NOMO-1 treated with DMSO at 0.1 percent for 48 hours (cell line): ENCODE measurements at regions not wholly inside any gene's neighbourhood (a gene's known extent, or its start where the extent isn't known, plus 50 kb on each side); places are given as distances from the start of the nearest gene placed in this dataset.

Experiments used
- DNase-seq: peaks from one replicate; lab custom pipeline; 2025; ENCODE audit not compliant: unreplicated experiment; lab: John Stamatoyannopoulos, UW

DNA sequence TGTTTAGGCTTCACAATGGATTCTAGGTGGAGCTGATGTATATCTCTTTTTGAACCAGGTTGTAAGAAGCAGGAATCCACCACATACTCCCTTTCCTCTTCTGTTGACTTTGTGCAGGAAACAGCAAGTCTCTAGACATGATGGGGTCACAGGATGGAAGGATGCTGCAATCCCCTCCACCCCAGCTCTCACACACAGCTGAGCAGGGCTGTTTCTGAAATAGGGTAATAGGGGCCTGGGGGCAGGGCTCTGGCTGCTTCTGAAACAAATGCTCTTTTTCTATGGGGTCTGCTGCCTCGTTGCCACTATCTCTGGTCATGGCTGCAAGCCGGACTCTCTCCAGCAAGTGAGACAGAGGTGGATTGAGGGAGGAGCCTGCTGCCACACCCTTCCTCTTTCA, 148.9 kb downstream of the SOX11 start:
- no peak for DNase-seq

DNA sequence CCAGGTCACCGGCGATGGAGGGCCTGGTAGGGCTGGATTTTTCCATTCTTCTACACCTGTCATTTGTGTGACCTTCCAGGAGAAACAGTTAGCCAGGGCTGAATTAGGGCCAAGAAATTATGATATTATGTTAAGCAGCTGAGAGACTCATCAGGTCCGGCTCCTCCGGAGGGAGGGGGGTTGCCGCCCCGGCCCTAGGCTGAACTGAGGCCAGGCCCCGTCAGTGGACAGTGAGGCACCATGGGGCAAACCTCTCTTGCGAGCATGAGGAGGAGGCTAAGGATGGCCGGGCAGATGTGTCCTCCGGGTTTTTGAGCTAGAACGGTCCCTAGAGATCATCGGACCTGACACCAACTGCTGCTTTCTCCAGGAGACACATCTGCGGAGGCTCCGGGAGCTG, 150.1 kb downstream of the SOX11 start:
- DNase-seq = no peak

DNA sequence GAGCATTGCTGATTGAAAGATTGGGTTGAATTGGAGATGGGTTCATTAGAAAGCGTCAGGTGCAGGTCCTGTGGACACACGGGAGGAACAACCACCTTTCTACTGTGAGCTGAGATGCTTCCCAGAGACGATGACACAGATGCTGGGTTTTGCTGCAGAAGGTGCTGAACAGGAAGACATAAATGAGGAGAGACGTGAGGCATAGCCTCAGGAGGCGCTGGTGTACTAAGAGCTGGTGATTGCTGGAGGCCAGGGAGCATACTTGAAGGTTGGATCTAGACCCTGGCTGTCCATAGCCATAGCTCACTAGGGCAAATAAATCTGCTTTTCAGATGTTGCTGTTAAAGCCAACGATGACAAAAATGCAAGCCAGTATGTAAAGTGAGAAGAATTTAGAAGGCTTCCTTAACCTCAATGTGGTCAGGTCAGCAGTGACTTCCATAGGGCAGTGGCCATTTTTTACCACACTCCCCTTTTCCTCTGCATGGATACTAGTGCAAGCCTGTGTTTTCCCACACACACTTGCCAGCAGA, 153.7 kb downstream of the SOX11 start:
- DNase-seq = no peak

DNA sequence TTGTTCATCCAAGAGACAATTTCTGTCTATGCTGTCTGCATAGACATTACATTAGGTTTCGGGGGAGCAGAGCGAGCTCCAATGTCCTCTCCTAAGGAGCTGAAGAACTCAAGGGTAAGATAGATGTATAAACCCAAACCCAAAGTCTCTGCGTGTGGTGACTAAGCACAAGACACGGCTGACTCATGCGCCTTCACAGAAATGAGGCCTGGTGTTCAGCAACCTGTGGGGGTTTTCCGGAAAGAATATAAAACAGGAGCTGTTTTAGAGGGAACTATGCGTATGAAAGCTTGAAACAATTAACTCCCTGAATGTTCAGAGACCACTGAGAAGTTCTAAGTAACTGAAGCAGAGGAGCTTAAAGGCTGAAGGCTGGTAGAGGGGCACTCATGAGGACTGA, 154.7 kb downstream of the SOX11 start:
- no peak for DNase-seq

DNA sequence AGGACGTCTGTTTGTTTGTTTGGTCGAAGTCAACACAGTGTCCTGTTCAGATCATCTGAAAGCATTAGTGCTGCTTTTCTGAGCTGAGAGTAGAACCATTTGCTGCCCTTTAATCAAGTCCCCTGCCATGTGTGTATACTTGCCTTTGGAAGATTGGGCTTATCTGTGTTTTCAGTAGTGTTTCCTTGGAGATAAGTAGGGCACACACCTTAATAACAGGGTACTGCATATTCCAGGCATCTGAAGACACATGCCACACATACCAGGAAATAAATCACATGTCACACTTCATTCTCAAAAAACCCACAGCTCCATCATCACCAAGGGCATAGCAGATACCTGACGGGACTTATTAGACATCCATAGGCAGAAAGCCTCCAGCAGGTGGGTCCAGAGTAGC, 157.4 kb downstream of the SOX11 start:
- no peak for DNase-seq

DNA sequence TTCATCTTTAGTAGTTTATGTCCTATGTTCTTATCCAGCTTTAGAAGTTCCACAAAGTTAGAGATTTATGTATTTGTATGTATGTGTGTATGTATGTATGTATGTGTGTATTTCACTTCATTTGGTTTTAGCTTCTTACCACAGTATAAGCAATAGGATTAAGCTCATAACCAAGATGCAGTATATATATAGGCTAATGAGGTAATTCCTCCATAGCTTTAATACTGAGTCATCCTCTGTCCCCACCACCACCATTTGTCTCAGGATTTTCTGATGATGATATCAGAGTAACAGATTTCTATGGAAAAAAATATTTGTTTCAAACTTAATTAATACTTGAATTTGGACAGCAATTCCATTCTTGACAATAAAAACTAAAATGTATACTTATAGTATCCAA, 159.2 kb downstream of the SOX11 start:
- no peak for DNase-seq

DNA sequence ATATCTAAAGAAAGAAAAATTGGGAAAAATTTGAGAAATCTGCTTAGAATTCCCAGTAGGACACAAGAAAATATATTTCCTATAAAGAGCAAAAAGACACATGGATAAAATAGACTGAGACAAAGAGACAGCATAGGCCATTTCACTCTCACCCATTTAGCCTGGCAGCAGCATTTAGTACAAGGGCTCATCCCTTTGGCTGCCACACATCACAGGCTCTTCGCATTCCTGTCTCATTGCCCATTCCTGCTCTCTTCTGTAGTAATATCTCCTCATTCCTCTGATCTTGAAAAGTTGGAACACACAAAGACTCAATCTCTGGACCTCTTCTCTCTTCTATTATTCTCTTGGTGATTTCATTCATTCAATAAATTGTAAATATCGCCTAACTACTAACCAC, 162.6 kb downstream of the SOX11 start:
- no peak for DNase-seq

DNA sequence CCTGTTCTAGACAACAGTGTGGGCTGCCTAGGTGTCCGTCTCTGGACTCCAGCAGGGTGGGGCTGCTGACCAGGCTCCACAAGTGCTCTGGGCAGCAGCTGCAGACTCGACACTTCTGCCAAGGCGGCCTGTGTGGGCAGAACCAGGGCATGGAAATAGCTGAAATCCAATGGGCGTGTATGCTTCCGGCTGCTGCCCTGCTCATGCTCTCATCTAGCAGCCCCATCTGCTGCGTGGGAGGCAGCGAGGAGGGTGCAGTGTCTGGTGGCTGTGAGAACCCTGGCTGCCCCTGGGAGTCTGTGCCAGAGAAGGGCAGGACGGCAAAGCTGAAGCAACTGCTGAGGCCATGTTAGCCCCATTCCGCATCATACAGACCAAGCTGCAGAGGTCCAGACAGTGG, 174.9 kb downstream of the SOX11 start:
- no peak for DNase-seq

DNA sequence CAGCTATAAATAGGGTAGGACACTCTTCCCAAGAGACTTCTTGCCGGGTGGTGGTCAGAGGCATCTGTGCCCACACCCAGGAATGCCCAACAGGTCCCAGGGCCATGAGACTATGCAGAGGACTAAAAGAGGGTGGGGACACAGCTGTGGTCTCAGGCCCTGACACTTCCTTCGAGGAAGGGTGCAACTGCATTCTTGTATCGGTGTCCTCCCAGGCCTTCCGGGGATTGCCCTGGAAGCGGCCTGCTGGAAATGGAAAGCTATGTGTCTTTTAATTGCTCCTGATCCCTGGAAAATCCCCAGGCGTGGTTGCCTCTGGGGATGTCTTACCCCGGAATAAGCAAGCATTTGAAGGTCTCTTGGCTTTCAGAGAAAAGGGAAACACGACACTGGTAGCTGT, 176.7 kb downstream of the SOX11 start:
- no peak for DNase-seq

DNA sequence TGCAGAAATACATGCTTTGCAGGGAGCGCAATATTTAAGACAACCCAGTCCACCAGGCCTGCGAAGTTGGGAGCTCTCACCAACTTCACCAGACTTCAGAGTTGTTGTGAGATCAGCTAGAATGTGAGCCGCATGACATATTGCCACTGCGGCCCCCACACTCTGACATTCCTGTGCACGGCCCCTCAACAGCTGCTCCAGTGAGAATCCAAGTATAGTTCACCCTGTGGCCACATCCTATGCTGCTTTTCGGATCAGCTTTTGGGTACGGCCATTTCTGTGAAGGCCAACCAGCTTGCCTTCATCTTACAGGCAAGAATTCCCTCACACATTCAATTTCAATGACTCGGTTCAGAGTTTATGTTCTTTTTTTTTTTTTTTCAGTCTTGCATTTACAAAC, 177.8 kb downstream of the SOX11 start:
- DNase-seq = no peak

DNA sequence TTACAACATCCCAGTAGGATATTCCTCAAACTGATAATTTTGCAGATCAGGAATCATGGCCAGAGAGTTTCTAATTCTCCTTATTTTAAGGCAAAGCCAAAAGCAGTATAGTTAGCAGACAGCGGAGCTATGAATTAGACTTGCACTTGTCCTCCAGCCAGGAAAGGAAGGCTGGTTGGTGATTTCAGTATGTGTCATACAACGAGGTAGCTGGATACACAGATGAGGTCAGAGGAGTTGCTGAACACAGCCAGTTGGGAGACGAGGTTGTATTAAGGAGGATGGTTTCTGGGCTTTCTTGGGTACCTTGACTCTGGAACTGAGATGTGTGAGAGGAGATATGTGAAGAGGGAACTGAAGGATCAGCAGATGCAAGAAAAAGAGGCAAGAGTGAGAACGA, 185.2 kb downstream of the SOX11 start:
- DNase-seq = no peak

DNA sequence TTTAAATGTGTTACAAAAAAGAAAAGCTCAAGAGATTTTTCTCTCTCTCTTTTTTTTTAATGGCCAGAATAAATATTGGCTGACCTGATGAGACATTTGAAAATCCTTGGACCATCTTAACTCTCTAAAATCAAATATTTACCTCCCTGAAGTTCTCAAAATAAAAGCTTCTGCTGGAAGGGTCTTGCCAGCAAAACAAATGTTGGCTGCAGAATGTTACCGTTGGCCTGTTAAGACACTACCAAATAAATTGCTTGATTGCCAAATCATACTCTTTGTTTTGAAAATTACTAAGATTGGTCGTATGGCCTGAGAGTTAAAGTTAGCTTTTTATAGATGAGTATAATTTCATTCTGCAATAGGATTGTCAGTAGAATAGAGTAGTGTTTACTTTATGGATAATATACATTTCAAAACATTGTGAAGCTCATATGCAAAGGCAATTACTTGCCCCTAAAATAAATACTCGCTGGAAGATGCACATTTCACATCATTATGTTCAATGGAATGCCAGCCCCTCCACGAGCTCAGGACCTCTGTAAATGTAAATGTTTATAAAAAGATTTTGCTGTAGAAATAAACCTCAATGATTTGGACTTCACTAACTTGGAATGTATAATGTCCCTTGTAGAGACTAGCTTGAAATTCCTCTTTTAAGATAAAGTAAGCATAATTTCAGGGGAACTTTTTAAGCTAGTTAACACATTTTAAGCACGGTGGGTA, 193.4 kb downstream of the SOX11 start:
- DNase-seq = no peak

DNA sequence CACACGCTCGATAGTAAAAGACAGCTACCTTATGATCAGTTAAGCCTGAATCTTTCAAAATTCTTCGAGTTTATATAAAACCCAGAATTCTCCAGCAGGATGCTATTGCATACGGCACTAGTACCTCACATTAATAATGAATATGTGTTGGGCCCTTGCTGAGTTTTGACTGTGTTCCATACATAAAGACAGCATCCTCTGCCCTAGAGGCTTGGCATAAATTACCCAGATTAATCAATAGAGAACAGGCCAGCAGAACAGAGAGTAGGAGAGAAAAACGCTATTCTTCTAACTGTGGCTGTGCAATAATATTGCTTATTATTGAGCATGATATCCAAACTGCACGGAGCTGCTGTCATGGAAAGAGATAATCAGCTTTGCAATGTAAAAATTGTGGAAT, 194.3 kb downstream of the SOX11 start:
- DNase-seq = no peak

DNA sequence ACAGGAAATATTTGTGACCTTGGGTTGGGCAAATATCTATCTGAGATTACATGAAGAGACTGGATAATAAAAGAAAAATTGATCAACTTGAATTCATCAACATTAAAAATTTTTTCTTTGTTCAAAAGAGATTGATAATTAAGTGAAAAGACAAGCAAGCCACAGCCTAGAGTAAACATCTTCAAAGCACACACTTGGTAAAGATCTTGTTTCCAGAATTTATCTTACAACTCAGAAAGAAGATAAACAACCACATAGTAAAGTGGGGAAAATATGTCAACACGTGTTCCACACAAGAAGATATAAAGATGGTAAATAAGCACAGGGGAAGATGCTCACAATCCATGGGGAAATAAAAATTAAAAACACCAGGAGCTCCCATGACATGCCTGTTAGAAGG, 195.9 kb downstream of the SOX11 start:
- no peak for DNase-seq

DNA sequence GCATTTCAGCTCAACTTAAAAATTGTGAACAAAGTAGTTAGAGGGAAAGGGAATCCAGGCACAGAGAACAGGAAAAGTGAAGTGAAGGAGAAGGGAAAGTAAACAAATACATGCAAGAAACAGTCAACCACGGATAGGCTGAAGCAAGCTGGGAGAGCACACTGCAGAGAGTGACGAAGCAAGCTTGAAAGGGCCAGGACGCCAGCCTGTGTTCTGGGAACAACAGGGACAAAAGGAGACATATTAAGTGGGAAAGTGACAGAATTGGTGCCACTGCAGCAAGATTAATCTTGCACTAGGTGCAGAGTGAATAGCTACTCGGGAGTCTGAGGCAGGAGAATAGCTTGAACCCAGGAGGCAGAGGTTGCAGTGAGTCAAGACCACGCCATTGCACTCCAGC, 197.3 kb downstream of the SOX11 start:
- DNase-seq = no peak

DNA sequence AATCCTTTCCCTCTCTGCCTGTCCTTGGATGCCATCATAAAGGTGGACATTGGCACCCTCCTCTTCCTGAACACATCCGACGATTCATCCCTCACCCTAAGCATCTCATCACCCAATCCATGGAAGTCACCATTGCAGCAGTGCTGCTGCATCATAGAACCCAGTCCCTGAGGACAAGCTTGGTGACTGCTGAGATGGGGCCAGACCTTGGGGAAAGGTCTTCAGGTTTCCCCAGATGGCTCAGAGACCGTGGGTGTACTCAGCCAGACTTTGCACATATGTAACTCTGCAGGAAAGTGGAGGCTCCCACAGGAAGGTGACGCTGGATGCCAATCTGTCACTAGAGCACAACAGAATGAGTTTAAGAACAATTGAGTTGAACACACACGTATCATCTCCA, 202.2 kb downstream of the SOX11 start:
- no peak for DNase-seq

DNA sequence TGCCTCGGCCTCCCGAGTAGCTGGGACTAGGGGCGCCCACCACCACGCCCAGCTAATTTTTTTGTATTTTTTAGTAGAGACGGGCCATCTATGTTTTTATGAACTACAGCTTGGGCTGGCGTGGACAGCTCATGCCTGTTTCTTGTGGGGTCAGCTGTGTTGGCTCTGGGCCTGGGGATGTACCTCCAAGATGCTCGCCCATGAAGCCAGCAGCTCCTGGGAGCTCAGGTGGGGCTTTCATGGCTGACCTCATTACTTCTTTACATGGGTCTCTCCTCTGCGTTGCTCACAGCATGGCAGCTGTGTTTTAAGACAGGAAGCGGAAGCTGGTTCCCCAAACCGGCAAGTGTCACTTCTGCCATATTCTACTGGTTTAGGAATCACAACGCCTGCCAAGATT, 203.1 kb downstream of the SOX11 start:
- no peak for DNase-seq

DNA sequence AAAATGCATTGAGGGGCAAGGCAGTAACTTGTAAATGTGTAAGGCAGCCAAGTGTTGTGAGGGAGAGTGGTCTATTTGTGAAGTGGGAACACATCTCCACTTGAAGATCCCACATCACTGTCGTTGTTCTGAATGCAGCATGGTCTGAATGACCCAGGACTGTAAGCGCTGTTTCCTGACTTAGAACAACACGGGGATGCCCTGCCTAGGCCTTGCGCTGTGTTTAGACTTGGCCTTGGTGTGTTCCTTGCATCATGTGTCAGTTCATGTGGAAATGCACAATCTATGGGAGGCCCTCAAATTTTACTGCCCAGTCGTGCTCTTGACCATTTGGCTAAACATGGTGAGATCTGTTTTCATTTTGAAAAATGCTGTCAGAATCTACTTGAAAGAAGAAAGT, 205.1 kb downstream of the SOX11 start:
- no peak for DNase-seq

DNA sequence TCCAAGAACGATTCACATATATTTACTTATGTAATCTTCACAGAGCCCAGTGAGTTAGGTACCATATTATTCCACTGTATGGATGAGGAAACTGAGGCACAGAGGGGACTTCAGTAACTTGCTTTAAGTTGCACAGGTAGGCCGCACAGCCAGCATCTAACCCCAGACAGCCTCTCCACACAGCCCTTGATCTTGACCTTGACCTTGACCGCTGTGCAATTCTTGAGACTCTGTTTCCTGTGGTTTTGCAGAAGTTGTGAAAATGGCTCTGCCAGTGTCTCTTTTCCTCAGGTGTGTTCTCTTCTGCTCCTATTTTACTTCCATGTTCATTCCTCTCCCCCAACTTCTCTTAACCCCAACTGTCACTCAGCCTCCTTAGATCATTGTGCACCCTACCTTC, 206.5 kb downstream of the SOX11 start:
- DNase-seq = no peak

DNA sequence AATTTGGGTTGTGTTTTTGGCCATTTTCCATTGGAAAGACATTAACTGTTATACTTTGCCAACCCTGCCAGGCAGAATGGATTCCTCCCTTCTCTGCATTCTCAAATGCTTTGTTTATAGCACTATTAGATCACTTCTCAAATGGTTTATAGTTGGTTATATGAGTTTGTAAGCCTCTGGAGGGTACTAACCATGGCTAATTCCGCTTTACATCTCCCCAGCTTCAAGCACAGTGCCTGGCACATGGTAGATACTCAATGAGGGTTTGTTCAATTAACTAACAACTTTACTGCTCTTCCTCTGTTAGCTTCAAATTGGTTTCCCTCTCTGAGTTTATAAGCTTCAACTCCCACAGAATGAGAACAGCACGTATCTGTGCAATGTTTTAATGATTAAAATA, 213.5 kb downstream of the SOX11 start:
- DNase-seq = no peak

DNA sequence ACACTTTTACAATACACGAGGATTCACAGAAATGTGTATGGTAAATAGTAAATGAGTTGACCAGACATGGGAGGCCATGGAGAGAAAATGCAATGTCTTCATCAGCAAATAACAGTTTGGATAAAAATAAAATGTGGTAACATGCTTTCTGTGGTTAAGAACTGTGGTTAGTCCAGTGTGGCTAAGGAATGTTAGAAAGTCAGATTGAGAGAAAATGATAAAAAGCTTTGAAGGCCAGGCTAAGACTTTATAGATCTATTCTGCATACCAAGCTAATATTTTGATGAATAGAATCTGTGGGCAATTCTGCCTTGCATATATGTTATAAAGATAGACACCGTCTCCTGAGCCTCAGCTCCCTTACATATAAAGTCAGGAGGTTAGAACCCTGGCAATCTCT, 215.9 kb downstream of the SOX11 start:
- DNase-seq = no peak

DNA sequence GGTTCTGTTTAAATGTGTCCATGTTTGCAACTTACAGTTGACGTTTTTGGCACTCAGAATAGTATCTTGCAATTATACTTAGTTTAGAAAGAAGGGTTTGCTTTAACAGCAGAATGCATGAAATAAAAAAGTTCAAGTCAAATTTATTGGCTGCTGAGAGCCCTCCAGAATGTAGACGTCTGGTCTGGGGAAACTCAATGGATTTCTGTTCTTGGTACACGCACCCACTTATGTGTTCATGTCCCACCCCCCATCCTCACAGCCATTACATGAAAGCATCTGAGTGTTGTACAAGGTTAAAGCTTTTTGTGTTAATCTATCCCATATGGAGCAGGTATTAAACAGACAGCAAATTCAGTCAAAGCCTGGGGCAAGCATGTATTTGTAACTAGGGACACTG, 219.5 kb downstream of the SOX11 start:
- DNase-seq = no peak

DNA sequence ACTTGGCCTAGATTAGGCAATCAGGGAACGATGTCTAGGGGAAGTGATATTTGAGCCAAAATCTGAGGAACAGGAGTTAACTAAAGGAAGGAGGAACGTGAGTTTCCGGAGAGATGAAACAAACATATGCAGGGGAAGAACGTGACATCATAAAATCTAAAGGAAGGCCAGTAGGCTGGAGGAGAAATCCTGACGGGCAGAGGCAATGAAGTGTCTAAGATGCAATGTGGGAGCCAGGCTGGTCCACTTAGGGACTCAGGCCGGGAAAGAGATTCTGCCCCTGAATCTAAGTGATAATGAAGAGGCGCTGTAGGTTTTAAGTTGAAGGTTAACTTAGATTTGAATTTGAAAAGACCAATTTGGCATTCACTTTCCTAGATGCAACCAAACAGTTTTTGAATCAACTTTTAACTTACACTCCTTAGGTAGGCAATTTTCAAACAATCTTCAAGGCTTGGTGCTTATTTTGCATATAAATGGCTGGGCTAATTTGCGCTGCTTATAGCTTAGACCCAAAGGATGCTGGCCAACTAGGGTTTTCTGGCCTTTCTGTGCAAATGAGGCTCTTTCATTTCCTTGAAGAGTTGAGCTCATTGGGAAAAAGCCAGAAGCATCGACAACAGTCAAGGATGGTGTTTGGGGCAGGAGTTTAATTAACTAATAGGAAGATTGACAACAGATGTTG, 221.7 kb downstream of the SOX11 start:
- DNase-seq = no peak
